Superior temporal gyrus (tissue), 1 donor: ENCODE measurements at regions not wholly inside any gene's neighbourhood (a gene's known extent, or its start where the extent isn't known, plus 50 kb on each side); places are given as distances from the start of the nearest gene placed in this dataset.
A peak's percentile ranks its signal among the peaks of the same experiment; 100 is the strongest.

ENCODE experiments used
- DNase-seq: peaks from one replicate; pipeline ENCODE4 v3.0.0-alpha.2; 2016; ENCODE audit errors: extremely low spot score

DNA sequence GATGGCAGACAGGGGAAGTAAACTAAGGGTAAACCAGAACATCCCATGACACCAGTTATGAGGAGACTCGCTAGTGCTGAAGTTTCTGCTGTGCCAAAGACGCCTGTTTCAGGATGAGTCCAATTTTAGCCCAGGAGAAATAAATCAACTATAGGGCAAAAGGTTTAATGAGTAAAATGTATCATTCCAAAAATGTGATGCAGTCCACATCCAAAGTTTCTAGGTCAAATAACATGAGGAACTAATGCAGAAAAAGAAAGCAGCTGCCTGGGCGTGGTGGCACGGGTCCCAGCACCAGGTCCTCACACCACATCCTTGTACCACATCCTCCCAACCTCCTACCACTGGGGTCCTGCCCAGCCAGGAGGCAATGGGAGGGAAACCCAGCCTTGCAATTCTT, 126.9 kb upstream of the CTAGE1 start:
- no peak for DNase-seq

DNA sequence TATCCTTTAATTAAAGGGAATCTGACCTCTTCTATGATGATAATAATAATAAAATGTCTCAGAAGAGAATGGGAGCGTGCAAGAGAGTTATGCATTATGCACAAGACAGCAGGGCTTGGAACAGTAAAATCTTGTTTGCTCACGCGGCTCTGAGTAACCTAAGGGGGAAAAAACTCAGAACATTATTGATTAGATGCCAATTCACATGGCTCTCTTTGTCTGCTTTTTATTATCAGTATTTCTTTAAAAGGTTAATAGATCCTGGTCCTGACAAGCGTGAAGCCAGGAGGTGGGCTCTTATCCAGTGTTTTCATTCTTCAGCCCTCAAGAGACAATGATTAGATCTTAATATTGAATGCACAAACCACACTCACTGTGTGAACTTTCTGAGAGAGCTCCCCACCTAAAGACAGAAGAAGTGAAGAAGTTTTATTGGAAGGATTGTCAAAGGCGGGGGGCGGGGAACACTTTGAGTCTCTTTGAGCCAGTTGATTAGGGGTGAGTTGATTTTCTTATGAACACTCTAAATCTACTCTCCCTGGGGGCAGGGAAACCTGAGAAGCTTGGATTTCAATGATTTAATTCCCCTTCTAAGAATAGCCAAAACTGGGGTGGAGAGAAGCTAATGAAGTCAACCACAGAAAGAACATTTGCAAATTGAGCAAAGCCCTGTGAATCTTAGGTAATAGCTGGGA, 127.5 kb upstream of the CTAGE1 start:
- no peak for DNase-seq

DNA sequence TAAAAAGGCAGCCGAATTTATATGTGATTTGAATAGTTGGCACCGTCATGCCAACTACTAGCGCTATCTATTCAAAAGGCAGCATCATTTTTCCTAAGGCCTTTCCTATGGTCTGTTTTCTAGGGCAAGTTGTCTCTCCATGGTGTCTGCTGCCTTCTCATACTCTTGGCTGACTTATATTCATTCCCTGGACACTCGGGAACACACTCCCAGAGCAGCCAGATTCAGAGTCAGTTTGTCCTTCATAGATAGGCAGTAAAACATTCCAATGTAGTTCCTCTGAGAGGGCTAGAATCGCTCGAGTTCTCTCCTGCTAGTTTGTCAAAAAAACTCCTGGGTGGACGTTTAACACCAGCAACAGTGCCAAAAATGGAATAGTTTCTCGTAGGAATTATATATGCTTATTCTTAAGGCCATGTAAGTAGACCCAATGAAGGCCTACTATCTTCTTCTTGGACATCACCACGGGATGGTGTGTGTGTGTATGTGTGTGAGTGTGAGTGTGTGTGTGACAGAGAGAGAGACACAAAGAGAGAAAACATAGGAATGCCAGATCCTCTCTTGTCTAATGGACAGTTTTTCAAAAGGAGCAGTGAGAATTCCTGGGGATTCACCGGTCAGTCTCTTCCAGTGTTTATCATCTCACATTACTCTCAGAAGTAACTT, 129.3 kb upstream of the CTAGE1 start:
- DNase-seq: no peak

DNA sequence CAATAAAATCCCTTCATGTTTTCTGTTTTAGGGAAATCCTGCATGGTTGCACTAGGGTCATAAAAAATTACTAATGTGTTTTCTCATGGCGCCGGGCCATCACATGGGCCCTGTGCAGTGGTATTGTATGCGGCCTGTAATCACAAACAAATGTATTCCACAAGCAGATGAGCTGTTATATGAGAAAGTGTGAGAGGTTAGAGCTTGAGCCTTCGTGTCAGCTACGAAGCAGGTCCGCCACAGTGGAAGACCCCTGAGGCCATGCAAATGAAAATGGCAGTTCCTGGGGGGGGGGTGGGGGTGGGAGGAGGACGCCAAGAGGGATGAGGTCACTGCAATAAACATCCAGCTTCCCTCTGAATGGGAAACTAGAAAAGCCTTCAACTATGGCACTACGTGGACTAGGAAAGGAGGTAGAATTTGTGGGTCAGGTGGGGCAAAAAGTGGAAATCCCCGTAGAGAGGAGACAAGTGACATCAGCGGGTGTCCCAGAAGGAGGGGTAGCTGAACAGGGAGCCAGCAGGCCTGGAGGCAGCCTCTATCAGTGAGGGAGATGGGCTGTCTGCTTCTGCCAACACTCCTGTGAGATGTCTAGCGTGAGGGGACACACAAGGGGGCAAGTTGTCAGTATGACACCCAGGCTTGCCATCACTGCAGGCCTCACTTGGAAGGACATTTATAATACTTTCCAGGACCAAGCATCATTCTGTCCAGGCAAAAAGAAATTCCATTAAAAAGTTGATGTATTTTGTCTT, 130.3 kb upstream of the CTAGE1 start:
- no peak for DNase-seq

DNA sequence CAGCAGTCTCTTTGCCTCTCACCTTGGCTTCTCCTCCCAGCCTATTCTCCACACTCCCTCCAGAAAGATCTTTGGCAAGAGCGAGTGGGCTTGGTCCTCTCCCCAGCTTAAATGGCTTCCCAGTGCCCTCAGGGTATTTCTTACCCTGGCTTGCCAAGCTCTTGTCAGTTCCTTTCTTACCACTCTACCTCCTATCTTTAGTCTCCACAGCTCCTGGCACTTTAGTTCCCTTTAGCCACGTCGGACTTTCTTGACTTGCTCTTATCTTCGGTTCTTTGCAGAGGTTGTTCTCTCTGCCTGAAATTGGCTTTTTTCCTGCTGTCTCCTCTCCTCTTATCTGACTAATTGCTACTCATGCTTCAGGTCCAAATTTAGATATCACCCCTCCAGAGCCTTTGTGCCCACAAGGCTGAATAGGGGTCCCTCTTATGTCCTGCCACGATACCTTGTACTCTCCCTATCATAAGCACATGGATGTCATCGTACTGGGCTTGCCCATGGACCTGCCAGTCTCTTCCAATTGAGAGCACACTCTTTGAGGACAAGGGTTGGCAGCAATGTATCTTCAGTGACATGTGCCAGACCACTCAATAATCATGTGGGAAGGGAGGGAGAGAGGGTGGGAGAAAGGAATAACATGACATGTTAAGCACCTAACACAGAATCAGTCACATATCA, 131.7 kb upstream of the CTAGE1 start:
- DNase-seq: no peak

DNA sequence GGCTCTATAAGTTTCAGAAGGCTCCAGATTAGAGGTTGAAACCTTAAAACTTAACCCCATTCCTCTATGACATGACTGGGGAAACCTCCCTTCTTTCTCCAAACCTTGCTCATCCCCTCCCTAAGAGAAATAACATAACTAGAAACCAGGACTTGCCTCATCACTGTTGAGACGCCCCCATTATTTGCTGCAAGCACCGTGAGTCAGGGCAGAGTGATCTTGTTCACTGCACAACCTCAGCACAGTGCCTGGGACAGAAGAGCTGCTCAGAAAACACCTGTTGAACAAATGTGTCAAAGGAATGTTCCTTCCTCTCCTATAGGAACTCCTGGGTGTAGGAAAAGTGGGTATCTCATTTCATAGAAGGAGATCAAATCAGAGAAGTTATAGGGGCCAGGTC, 132.7 kb upstream of the CTAGE1 start:
- DNase-seq: no peak

DNA sequence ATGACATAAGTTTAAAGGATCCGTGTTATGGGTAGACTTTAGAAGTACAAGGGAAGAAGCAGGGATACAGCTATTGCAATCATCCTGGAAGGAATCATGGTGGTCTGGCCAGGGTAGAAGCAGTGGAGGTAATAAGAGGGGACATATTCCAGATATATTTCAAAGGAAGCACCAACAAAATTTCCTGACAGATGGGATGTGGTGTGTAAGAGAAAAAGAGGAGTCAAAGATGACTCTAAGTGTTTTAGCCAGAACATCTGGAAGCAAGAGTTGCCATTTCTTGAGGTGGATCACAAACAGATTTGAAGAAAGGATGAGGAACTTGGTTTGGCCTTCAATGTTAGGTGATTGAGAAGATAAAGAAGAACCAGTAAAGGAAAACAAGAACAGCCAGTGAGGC, 133.1 kb upstream of the CTAGE1 start:
- no peak for DNase-seq

DNA sequence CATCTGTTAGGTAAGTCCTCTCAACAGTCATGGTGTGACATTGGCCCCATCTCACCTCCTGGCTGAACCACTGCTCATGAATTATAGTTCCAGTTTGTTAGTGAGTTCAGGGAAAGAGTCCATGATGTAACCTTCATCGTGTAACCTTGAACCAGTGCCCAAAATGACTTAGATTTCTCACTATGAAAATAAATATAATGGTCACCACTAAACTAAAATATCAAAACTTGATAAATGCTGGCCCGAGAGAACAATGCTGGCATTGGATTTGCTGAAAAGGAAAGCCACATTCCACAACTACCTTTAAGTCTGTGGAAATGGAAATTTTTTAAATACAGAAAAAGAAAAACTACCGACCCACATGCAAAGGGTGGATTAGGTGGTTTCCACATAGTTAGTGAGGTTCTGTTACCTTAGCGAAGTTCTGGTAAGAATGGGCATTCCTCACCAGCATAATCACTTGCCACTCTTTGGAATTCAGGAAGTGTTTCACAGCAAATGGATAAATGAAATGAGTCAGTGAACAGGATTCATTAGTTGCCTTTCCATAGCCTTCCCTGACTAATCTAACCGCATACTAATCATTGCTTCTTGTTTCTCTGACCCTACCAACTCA, 133.9 kb upstream of the CTAGE1 start:
- DNase-seq: no peak

DNA sequence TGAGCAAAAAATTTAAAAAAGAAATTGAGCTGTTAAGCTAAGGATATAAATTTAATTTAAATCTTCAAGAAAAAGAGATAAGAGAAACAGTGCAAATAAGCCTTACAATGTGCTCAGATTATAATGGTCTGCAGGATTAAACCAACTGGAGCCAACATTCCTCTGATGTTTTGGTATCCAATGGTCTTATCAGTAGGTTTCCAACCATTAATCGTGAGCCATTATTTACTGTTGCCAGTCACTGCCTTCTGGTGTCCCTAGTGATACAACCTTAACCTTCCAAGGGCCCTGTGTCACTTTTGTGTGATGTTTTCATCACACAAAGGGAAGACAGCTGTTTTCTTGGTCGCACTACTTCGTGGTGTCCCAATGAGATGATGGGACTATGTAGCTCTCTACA, 134.5 kb upstream of the CTAGE1 start:
- DNase-seq: no peak

DNA sequence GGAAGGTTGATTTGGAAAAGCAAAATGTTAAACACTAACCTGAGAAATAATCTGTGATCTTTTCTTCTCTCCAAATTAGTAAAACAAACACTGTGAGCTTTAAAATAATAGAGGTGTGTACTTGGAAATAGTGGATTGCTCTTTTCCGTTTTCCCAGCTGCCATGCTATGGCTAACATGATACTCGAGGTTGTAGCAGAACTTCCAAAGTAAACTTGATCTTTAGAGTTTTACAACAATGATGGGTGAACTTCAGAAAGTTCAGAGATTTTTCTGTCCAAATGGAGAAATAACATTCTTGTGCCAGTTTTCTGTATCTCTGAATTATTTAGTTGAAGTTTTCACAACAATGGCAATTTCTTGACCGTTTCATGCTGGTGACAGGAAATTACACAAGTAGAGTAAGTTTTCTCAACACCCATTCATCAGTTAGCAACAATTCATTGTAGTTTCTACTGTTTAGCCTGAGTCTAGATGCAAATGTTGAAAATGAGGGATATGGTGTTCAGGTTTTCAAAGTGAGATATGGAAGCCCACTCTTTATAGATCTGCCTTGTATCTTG, 135.3 kb upstream of the CTAGE1 start:
- no peak for DNase-seq

DNA sequence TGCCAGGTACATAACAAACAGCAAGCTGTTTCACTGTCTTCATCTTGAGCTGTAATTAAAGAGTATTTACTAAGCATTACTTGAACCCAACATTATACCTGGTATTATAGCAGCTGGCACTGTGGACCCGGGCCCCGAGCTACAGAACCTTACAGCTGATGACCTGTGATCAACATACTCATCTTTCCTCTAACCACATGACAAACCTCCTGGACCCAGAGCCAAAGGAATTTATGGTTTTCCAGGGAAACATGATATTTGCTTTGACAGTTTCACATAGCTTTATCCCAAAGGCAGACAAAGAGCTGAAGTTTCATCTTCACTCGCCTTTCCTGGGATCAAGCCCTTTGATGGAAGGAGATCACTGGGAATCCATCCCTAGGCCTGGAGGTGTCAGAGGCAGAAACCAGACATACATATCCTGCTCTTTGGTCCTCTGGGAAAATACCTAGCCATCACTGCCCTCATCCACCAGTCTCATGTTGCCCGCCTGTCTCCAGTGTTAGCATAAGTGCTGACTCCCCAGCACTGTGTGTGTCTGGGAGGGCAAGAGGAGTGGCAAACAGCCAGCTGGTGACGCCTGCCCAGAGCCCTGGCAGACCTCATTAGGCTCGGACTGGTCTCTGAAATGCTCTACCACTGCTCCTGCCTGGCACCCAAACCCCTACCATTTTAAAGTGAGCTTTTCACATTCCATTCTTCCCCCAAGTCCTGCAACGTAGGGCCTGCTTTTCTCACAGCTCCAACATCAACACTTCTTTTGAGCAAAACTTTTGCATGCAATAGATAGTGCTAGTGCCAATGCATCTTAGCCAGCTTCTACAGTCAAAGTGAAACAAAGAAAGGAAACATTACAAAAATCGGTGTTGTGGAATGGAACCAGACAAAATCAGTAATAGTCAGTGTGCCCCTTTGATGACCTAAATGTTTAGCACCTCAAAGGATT, 138.8 kb upstream of the CTAGE1 start:
- DNase-seq: no peak

DNA sequence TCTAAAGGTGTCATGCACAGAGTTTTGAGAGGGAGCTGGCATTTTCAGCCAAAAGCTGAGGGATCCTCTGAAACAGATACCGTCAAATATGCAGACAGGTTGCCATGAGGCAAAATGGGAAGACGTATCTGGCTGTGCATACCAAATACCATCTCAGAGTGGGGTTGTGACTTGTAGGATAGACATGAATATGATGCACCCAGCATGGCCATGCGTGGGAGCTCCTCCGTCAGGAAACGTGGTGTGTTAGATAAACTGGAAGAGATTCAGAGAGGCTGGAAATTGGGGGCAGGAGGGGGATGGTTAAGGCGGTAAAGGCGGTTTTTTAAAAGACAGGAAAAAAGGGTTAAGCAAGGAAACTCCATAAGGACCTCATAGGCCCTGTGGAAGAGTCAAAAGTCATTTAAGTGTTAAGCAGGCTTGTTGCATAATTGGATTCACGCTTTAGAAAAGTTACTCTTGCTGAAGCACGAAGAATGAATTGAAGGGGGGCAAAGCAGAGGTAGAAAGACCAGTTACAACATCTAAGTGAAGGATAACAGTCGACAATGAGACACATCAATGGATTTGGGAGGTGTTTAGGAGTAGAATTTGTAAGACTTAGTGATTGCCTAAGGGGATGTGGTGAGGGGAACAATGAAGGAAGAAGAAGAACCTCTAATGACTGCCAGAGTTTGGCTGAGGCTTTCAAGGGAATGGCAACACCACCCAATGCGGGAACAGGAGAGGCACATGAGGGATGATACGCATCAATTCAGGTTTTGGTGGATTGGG, 139.6 kb upstream of the CTAGE1 start:
- no peak for DNase-seq

DNA sequence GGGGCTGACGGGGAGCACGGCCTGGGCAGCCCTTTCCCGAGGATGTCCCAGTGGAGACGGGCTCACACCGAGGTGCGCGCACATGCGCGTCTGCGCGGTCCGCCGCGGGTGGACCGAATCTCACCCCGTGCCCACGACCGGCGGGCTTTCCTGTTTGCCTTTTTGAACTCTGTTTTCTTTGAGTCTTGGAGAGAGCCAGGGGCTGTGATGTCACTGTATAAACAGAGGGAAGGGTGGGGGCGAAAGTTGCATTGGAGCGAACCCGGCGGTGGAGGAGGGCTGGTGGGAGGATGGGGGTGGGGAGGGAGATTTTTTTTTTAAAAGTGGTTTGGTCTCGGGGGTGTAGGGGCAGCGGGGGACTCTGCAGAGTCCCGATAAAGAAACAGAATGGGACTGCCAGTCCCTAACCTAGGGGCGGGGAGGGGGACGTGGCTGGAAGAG, 141.2 kb upstream of the CTAGE1 start:
- DNase-seq: no peak

DNA sequence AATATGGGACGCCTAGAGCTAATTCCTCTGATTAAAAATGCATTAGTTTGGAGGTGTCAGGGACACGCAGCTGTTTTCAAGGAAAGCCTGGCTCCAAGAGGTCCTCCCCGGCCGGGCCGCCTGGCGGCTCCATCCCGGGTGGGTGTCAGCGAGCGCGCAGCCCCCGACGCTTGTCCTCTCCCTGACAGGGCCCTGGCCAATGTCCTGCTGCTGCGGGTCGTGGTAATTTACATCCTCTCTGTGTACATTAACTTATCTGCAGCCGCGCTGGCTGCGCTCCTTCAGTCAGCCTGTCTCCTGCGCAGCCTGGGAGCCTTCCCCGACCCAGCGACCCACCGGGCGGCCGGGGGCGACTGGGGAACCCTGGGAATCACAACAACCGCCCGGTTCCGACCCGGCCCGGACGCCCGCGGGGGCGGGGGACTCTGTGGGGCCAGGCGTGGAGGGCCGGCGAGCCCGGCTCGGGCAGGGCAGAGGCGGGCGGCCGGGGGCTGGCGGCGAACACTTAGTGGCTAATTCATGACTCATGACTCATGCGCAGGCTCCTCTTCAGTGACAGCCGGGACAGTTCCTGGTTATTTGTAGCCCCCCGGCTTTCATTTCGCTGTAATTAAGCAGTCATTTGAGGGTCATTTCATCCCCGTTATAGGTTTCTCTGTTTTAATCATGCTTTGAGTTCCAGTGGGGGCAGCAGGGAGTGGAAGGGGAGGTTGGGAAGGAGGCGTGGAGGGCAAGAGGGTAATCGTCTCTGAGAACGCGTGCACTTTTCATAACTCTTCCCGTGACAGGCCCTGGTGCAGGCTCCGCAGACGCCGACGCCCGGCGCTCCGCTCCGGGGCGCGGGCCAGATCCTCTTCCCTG, 141.9 kb upstream of the CTAGE1 start:
- no peak for DNase-seq

DNA sequence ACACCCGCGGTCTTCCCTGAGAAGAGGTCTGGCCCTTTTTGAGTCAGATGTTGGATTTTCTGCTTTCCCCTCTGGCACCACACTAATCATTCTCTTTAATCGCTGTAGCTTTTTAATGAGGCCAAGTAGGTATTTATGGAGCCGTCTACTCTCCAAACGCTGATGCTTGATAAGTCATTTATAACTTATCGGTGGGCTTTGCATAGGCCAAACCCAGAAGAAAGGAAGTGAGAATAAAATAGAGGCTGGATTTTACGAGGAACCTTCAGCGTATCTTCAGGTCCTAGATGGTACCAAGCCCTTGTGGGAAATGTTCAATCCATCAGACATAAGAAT, 142.5 kb upstream of the CTAGE1 start:
- no peak for DNase-seq

DNA sequence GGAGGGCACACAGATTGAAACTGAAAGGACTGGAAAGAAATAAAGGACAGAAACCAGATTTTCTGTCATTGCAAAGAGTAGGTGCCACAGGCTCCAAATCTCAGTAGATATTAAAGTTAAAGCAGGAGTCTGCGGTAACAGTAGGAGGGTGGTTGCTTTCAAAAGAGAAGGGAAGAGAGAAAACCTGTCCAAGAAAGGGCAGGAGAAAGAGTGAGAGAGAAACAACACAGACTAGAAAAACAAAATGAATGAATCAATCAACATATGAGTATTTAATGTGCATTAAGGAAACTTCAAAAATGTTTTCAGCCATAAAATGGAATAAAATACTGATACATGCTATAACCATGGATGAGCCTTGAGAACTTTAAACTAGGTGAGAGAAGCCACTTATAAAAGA, 143.1 kb upstream of the CTAGE1 start:
- DNase-seq: no peak

DNA sequence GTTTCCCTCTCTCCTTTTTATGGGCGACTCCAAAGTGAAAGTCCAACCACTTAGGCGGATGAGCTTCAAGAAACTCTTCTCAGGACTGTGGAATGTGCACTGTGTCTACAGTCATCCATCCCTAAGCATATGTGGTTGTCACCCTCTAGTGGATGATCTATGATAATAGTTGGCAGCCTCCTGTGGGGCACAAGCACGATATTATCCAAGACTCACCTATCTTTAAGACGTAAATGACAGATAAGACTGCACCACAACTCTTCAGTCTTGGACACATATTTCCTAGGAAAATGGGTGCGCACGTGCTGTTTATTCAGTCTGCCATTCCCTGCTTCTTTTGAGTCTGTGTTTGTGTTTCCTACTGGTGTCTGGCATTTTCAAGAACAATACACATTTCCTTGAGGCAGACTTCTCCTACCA, 145.5 kb upstream of the CTAGE1 start:
- DNase-seq: peak; percentile 76

DNA sequence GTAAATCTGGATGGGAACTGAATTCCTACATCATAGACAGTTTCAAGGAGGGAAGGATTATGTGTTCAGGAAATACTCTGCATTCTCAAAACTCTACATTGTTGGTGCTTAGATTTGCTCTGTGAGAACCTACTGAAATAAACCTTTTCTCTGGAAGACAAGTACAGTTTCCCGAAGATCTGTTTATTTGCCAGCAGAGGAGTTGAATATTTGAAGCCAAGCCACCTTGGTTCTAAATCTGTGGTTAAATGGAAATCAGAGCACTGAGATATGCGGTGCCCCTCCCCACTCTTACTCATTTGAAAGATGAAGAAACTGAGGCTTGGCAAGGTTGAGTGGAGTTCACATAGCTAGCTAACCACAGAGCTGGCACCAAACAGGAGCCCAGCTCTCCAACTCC, 146.3 kb upstream of the CTAGE1 start:
- no peak for DNase-seq
